Ovary (tissue), 3 donors: ENCODE measurements at regions not wholly inside any gene's neighbourhood (a gene's known extent, or its start where the extent isn't known, plus 50 kb on each side); places are given as distances from the start of the nearest gene placed in this dataset.

Source experiments
- CTCF ChIP-seq, 3 donors: fragments of 450-650 bp in 2 of 3; fragments of 200-600 bp in 1 of 3; IDR thresholded peaks; one replicate each; pipeline versions ENCODE4 v1.5.1 to v1.8.0; 2016 to 2022; ENCODE audit warnings: antibody characterized with exemption in 3 of 3, mild to moderate bottlenecking in 1 of 3
- EP300 ChIP-seq: sonication (generic); formaldehyde crosslinking; IDR thresholded peaks from one replicate; pipeline ENCODE4 v1.6.1; 2017; ENCODE audit warnings: antibody characterized with exemption
- POLR2A ChIP-seq: fragments of 450-650 bp; IDR thresholded peaks from one replicate; pipeline ENCODE4 v1.6.1; 2017; ENCODE audit warnings: antibody characterized with exemption, mild to moderate bottlenecking, moderate library complexity
- donor health status: DM: no; HTN: no; CAD: no.

- TF ChIP-seq CTCF (IDR thresholded peaks at IDR 0.05) = no peak
- no peak for TF ChIP-seq POLR2A
- no peak for TF ChIP-seq EP300
Observed at GRCh38 chr3:11697701-11698100, 54.0 kb upstream of the VGLL4 start.
